Left renal pelvis (tissue), 4 donors: ENCODE measurements at regions not wholly inside any gene's neighbourhood (a gene's known extent, or its start where the extent isn't known, plus 50 kb on each side); places are given as distances from the start of the nearest gene placed in this dataset.
"Not testable (repeated sequence)": the region's sequence is repeated elsewhere in the genome, so short reads cannot be mapped to it uniquely, and the experiment has no call there.

Experiments used
- DNase-seq, 4 donors: peaks; one replicate each; pipeline ENCODE4 v3.0.0-alpha.2; 2013; ENCODE audit warnings: low read depth in 4 of 4, low spot score in 3 of 4

DNA sequence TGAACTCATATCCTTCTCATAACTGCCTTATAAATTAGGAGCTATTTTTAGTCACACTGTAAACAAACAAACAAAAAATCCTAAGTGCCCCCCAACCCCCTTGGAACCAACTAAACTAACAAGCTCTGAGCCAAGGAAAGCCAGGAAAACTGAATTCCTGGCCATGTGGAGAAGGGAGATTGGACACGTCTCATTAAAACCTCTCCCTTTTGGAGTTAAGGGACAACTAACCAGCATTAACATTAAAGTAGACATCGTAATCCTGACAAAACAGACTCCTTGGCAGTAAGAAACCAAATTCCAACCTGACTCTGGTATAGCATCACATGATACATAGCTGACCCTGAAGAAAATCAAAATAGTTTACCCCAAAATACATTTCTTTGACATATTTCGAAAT lies 937.1 kb upstream of the GRIA3 start:
- DNase-seq = no peak

DNA sequence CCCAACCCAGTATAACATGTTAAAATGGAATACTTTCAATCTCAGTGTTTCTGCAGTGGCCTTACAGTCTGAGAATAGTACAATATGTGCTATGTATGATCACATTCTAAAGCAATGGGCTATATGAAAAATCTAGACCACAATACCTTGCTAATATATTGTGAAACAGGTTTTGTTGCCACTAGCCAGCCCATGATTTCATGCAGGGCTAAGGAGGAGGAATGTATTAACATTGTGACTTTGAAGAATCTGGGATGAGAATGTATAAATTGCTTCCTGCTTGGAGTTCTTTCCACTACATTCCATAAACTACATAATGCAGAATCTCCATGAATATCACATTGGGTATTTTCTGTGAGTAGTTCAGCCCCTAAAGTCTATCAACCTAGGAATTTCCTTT lies 935.4 kb upstream of the GRIA3 start:
- no peak for DNase-seq

- DNase-seq = no peak
Measured at GRCh38 chrX:122252454-122252853, 931.6 kb upstream of the GRIA3 start.

- no peak for DNase-seq
Measured at GRCh38 chrX:122268353-122268752, 915.7 kb upstream of the GRIA3 start.

GRCh38 chrX:122269243-122269781 lies 914.8 kb upstream of the GRIA3 start:
- DNase-seq = no peak

DNA sequence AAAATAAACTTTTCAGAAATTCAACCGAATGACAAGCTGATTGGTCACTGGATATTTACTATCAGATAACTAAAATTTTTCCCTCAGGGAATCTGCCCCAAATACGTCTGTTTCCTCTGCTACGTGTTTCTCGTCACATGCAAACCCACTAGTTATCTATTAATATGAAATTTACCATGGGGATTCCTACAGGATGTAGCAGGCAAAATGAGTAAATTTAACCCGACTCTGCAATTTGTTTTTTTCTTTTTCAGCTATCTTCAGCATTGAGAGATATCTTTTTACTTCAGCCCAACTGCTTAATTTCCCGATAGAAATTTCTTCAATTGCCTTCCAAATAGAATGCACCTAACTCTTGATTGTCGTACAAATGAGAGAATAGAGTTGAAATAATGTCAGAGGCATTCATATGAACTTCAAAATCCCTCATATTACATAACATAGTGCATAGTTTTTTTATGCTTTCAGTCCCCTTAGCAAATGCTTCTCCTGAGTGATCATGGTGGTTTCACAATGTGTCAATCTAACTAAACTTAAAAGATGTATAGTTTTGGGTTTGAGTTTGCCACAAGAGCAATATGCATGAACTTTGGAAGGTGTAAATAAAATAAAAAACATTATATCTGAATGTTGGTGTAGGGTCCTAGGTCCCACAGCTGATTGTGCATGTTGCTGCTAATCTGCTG lies 913.1 kb upstream of the GRIA3 start:
- DNase-seq = no peak

GRCh38 chrX:122272011-122272410 lies 912.1 kb upstream of the GRIA3 start:
- DNase-seq = no peak

- DNase-seq = no peak
Measured at GRCh38 chrX:122279746-122280145, 904.3 kb upstream of the GRIA3 start.

- not testable (repeated sequence) for DNase-seq
Measured at GRCh38 chrX:122299822-122300221, 884.3 kb upstream of the GRIA3 start.

DNA sequence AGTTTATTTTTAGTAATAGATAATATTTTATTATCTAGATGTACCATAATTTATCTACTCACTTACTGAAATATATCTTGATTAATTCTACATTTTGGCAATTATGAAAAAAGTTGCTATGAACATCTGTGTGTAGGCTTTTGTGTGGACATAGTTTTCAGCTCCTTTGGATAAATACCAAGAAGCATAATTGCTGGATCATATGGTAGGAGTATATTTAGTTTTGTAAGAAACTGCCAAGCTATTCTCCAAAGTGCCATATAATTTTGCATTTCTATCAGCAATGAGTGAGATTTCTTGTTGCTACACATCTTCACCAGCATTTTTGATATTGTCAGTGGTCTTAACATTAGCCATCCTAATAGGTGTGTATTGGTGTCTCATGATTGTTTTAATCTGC lies 882.6 kb upstream of the GRIA3 start:
- DNase-seq = no peak

GRCh38 chrX:122303761-122304160 lies 880.3 kb upstream of the GRIA3 start:
- DNase-seq = no peak

GRCh38 chrX:122344816-122345215 lies 839.3 kb upstream of the GRIA3 start:
- no peak for DNase-seq

DNA sequence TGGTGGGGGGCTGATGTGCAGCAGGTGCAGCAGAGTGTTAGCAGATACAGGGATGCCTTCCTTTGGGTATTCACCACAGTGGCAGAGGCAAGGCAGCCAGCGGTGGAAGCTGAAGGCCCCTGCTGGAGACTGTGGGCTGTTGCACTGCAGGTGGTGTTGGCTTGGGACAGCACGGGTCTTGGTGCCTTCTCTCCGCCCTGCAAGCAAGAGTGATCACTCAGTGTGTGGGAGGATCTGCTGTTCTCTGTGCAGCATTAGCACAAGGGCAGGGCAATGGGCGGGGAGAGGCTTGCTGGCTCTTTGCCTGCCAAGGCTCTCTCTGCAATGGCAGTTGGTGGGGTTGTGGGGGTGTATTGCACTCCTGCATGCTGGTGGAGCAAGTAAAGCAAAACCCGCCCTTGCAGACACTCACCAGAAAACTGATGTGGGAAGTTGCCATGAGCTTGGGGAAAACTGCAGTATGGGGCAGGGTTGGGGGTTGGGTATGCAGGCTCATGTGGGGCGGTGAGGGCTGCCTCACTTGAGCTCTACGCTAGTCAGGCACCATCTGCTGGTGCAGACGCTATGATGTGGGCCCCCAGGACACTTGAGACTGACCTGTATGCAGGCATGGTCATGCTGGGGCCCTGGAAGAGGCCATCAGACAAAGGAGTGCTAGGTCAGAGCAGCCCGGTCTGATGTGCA lies 820.8 kb upstream of the GRIA3 start:
- no peak for DNase-seq

- DNase-seq = not testable (repeated sequence)
Measured at GRCh38 chrX:122375533-122375932, 808.5 kb upstream of the GRIA3 start.

GRCh38 chrX:122389005-122389404 lies 795.1 kb upstream of the GRIA3 start:
- DNase-seq = no peak

DNA sequence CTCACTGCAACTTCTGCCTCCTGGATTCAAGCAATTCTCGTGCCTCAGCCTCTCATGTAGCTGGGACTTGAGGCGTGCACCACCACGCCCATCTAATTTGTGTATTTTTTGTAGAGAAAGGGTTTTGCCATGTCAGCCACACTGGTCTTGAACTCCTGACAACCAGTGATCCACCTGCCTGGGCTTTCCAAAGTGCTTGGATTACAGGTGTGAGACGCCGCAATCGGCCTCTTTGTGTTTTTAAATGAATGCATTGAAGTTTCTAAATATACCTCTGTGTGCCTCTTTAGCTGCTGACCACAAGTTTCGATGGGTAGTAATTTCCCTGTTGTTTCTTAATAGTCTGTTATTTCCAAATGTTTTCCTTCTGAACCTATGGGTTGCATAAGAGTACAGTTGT lies 765.3 kb upstream of the GRIA3 start:
- DNase-seq = no peak

GRCh38 chrX:122421434-122422121 lies 762.5 kb upstream of the GRIA3 start:
- DNase-seq = no peak

DNA sequence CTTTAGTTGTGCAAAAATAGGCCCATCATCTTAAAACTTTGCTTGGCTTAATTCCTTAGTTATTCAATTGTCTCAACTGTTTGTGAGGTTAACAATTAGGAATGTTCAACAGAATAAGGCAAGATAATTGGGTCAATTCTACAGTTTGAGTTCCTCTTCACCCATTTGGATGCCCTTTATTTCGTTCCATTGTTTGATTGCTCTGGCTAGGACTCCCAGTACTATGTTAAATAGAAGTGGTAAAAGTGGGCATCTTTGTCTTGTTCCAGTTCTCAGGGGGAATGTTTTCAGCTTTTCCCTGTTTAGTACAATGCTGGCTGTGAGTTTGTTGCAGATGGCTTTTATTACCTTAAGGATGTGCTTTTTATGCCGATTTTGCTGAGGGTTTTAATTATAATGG lies 761.5 kb upstream of the GRIA3 start:
- DNase-seq = no peak

- DNase-seq = no peak
Measured at GRCh38 chrX:122434942-122435341, 749.1 kb upstream of the GRIA3 start.

- no peak for DNase-seq
Measured at GRCh38 chrX:122439831-122440230, 744.2 kb upstream of the GRIA3 start.

GRCh38 chrX:122440832-122441231 lies 743.2 kb upstream of the GRIA3 start:
- no peak for DNase-seq

DNA sequence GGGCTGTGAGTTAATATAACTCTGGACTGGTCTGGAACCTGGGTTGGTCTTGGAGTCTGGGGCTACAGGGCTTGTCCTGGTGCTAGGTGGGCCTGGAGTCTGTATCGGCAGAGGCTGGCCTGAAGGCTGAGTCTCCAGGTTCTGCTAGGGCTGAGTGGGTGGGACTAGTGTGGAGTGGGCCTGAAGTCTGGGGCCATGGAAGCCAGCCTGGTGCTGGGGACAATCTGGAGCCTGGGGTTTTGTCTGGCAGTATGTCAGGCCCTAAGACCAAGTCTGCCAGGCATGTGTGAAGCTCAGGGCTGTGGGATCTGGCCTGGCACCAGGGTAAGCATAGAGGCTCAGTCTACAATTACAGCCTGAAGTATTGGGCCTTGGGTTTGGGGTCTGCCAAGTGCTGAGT lies 742.6 kb upstream of the GRIA3 start:
- DNase-seq = no peak
